IMR-90 (cell line): ENCODE measurements at regions not wholly inside any gene's neighbourhood (a gene's known extent, or its start where the extent isn't known, plus 50 kb on each side); places are given as distances from the start of the nearest gene placed in this dataset.
"Not testable (repeated sequence)": the region's sequence is repeated elsewhere in the genome, so short reads cannot be mapped to it uniquely, and the experiment has no call there.

Experiments used
- ATAC-seq: fragments of 200-7000 bp; cut with Tn5 transposase; 2 replicates; pipeline ENCODE4 v1.9.1; 2020; ENCODE audit warnings: low read depth, mild to moderate bottlenecking, moderate library complexity
- BruUV-seq: library from RNA; stranded (reverse); fragments of 400-500 nt; replicated peaks from 2 replicates; lab custom pipeline; 2021; lab: Mats Ljungman, UMichigan
- CTCF ChIA-PET: fragments of 300-600 bp; formaldehyde crosslinking; extraction: SDS; loops from one replicate; lab custom pipeline; 2021; ENCODE audit warnings: antibody characterized with exemption; lab: Yijun Ruan, JAX
- POLR2A ChIA-PET: fragments of 300-600 bp; sonication (Branson Sonifier 250); formaldehyde crosslinking; loops from one replicate; lab custom pipeline; 2022; ENCODE audit warnings: antibody characterized with exemption; ENCODE audit not compliant: unreplicated experiment; lab: Charles Lee
- DNase-seq: peaks from one replicate; pipeline ENCODE4 v3.0.0; 2013
- H2AFZ ChIP-seq: replicated peaks from 2 replicates; pipeline ENCODE3; 2013; ENCODE audit warnings: low read length, mild to moderate bottlenecking; ENCODE audit not compliant: poor library complexity
- H2AK5ac ChIP-seq: 2 replicates; pipeline ENCODE4 v1.6.1; 2013; ENCODE audit warnings: low read depth, low read length, inconsistent platforms
- H2AK9ac ChIP-seq: replicated peaks from 2 replicates; pipeline ENCODE3; 2013; ENCODE audit warnings: mild to moderate bottlenecking, low read depth, low read length, moderate library complexity; ENCODE audit not compliant: poor library complexity
- H2BK120ac ChIP-seq: 2 replicates; pipeline ENCODE4 v1.6.1; 2013; ENCODE audit warnings: low read depth, low read length, inconsistent platforms
- H2BK15ac ChIP-seq: 3 replicates; pipeline ENCODE4 v1.6.1; 2013; ENCODE audit warnings: low read depth, low read length, inconsistent platforms
- H2BK20ac ChIP-seq: 2 replicates; pipeline ENCODE4 v1.6.1; 2013; ENCODE audit warnings: low read depth, mild to moderate bottlenecking, inconsistent platforms, low read length, moderate library complexity
- H2BK5ac ChIP-seq: 2 replicates; pipeline ENCODE4 v1.6.1; 2013; ENCODE audit warnings: mild to moderate bottlenecking, low read depth, low read length, inconsistent platforms; ENCODE audit not compliant: poor library complexity, severe bottlenecking
- H3K14ac ChIP-seq: replicated peaks from 2 replicates; pipeline ENCODE4 v1.6.1; 2013; ENCODE audit warnings: low read depth, low read length, inconsistent platforms
- H3K18ac ChIP-seq: 2 replicates; pipeline ENCODE4 v1.6.1; 2013; ENCODE audit warnings: low read depth, low read length, control low read depth
- H3K23ac ChIP-seq: 2 replicates; pipeline ENCODE4 v1.6.1; 2013; ENCODE audit warnings: low read depth, low read length, inconsistent platforms
- H3K27ac ChIP-seq: 2 replicates; pipeline ENCODE4 v1.5.1; 2013; ENCODE audit warnings: mild to moderate bottlenecking, control low read depth, low read length; ENCODE audit not compliant: insufficient read depth
- H3K27me3 ChIP-seq: 2 replicates; pipeline ENCODE4 v1.6.1; 2013; ENCODE audit warnings: low read length; ENCODE audit not compliant: control insufficient read depth, insufficient read depth
- H3K36me3 ChIP-seq: 2 replicates; pipeline ENCODE4 v1.6.1; 2013; ENCODE audit warnings: low read length, mixed read lengths; ENCODE audit not compliant: control insufficient read depth, insufficient read depth
- H3K4ac ChIP-seq: 2 replicates; pipeline ENCODE4 v1.6.1; 2013; ENCODE audit warnings: low read depth, low read length, inconsistent platforms
- H3K4me1 ChIP-seq: 2 replicates; pipeline ENCODE4 v1.6.1; 2013; ENCODE audit warnings: low read length, mixed read lengths; ENCODE audit not compliant: control insufficient read depth, insufficient read depth
- H3K4me2 ChIP-seq: 2 replicates; pipeline ENCODE4 v1.6.1; 2013; ENCODE audit warnings: low read depth, mild to moderate bottlenecking, control low read depth, low read length, moderate library complexity
- H3K4me3 ChIP-seq: 2 replicates; pipeline ENCODE4 v1.5.1; 2013; ENCODE audit warnings: low read depth, mild to moderate bottlenecking, control low read depth, low read length, moderate library complexity; ENCODE audit not compliant: insufficient read depth
- H3K56ac ChIP-seq: 2 replicates; pipeline ENCODE4 v1.6.1; 2013; ENCODE audit warnings: low read length, inconsistent platforms; ENCODE audit not compliant: insufficient read depth; ENCODE audit errors: extremely low read depth
- H3K79me1 ChIP-seq, 2 experiments: 2 replicates each; pipeline ENCODE4 v1.6.1; 2013; ENCODE audit warnings: low read length in 2 of 2, inconsistent platforms in 1 of 2, low read depth in 1 of 2
- H3K9ac ChIP-seq: 2 replicates; pipeline ENCODE4 v1.6.1; 2013; ENCODE audit warnings: low read depth, low read length, control low read depth
- H3K9me1 ChIP-seq: 2 replicates; pipeline ENCODE4 v1.6.1; 2013; ENCODE audit warnings: low read length, inconsistent platforms; ENCODE audit not compliant: insufficient read depth
- H3K9me3 ChIP-seq: 2 replicates; pipeline ENCODE4 v1.6.1; 2013; ENCODE audit warnings: low read length; ENCODE audit not compliant: control insufficient read depth, insufficient read depth
- H4K20me1 ChIP-seq: 2 replicates; pipeline ENCODE4 v1.6.1; 2013; ENCODE audit warnings: low read length, inconsistent platforms; ENCODE audit not compliant: insufficient read depth
- H4K5ac ChIP-seq: 2 replicates; pipeline ENCODE4 v1.6.1; 2013; ENCODE audit warnings: mild to moderate bottlenecking, low read depth, low read length, control low read depth
- H4K8ac ChIP-seq, 2 experiments: 2 replicates each; pipeline ENCODE4 v1.6.1; 2013; ENCODE audit warnings: low read depth in 2 of 2, low read length in 2 of 2, control low read depth in 1 of 2, inconsistent platforms in 1 of 2
- H4K91ac ChIP-seq: 2 replicates; pipeline ENCODE4 v1.6.1; 2013; ENCODE audit warnings: low read depth, low read length, inconsistent platforms; ENCODE audit not compliant: insufficient read depth
- BHLHE40 ChIP-seq: fragments of 150-350 bp; IDR thresholded peaks from 2 replicates; pipeline ENCODE4 v1.6.1; 2016; ENCODE audit warnings: mild to moderate bottlenecking, low read depth, low read length
- CEBPB ChIP-seq: IDR thresholded peaks from 2 replicates; pipeline ENCODE4 v1.6.1; 2012; ENCODE audit warnings: low read depth, low read length, improper control_type of control experiment
- CHD1 ChIP-seq: IDR thresholded peaks from 2 replicates; pipeline ENCODE4 v1.6.1; 2012; ENCODE audit warnings: low read depth, low read length, improper control_type of control experiment
- FOS ChIP-seq: fragments of 150-350 bp; IDR thresholded peaks from 2 replicates; pipeline ENCODE4 v1.6.1; 2016; ENCODE audit warnings: low read depth, low read length
- POLR2A ChIP-seq: IDR thresholded peaks from 2 replicates; pipeline ENCODE4 v1.6.1; 2012; ENCODE audit warnings: mild to moderate bottlenecking, low read depth, low read length
- SMC3 ChIP-seq: fragments of 150-350 bp; IDR thresholded peaks from 2 replicates; pipeline ENCODE4 v1.6.1; 2016; ENCODE audit warnings: low read depth, mild to moderate bottlenecking, antibody characterized with exemption, low read length, moderate library complexity
- WGBS, 2 experiments: methylation state at CpG; one replicate each; pipeline versions ENCODE4 v1.1.5 to v1.1.7; 2013; ENCODE audit warnings: missing lambda C conversion rate in 2 of 2; ENCODE audit not compliant: insufficient read length in 1 of 2; ENCODE audit errors: extremely low coverage in 2 of 2; 5-methylcytosine and 5-hydroxymethylcytosine counted together
- dilution Hi-C: fragments of 300-500 bp; cut with HindIII; formaldehyde crosslinking; loops from one replicate; pipeline ENCODE4 v1.14.3; 2018; ENCODE audit warnings: low sequenced_read_pairs; ENCODE audit not compliant: unreplicated experiment
- in situ Hi-C: fragments of 300-500 bp; cut with MboI; formaldehyde crosslinking; loops from 3 replicates; pipeline ENCODE4 v1.14.3; 2019; ENCODE audit warnings: low sequenced_read_pairs, inconsistent platforms, mixed read lengths
- intact Hi-C: fragments of 100-400 bp; cut with micrococcal nuclease; formaldehyde crosslinking; loops from 2 replicates; pipeline ENCODE4 v1.10.0; 2022

- Histone ChIP-seq H4K8ac (no peak overlapping the region), H3K4me1 (0 out of 2 replicates have a peak, but pooled peaks cover 2% of the 10 kb centered on the region), H2AK5ac (peak overlapping the region; percentile 46; the same call in 1 of the 2 replicates), H2BK5ac (peak overlapping the region; percentile 39), H2BK15ac (no peak overlapping the region), H3K4me2 (no peak overlapping the region), H3K4me3 (no peak overlapping the region), H3K23ac (no peak overlapping the region), H4K91ac (no peak overlapping the region), H3K14ac (no peak overlapping the region), H2BK20ac (no peak overlapping the region), H3K36me3 (no peaks in the 10 kb centered on the region), H4K20me1 (no peaks in the 10 kb centered on the region), H3K79me1 (no peaks in the 10 kb centered on the region), H4K5ac (no peak overlapping the region), H2AK9ac (no peak overlapping the region), H3K9me3 (peaks cover 4% of the 10 kb centered on the region; the same call in 1 of the 2 replicates), H3K27ac (no peak overlapping the region), H3K18ac (no peak overlapping the region; the same call in 1 of the 2 replicates), H3K4ac (no peak overlapping the region), H3K9me1 (peaks cover 6% of the 10 kb centered on the region), H3K56ac (no peak overlapping the region), H3K27me3 (no peaks in the 10 kb centered on the region), H2BK120ac (no peak overlapping the region), H2AFZ (no peak overlapping the region), H3K9ac (no peak overlapping the region)
- dilution Hi-C loops = no loop called here
- peak; percentile 74 for DNase-seq
- ATAC-seq = peak; percentile 73
- ChIA-PET POLR2A (no interaction called here), CTCF (no interaction called here)
- TF ChIP-seq SMC3 (no peak), FOS (peak; percentile 56; the same call in 1 of the 2 replicates), CEBPB (no peak), POLR2A (no peak), BHLHE40 (no peak), CHD1 (no peak)
- intact Hi-C loops = no loop called here
- no TSS peak for BruUV-seq
- in situ Hi-C loops = no loop called here
Observed at GRCh38 chr7:80294346-80294745, 159.7 kb downstream of the GNAI1 start.

DNA sequence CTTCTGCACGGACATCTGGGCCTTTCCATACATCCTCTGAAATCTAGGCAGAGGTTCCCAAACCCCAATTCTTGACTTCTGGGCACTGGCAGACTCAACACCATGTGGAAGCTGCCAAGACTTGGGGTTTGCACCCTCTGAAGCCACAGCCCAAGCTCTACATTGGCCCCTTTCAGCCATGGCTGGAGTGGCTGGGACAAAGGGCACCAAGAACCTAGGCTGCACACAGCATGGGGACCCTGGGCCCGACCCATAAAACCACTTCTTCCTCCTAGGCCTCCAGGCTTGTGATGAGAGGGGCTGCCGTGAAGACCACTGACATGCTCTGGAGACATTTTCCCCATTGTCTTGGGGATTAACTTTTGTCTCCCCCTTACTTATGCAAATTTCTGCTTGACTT, 158.0 kb downstream of the GNAI1 start:
- H4K8ac ChIP-seq, H4K20me1 ChIP-seq, H3K4me2 ChIP-seq, BruUV-seq, H3K4ac ChIP-seq, H4K91ac ChIP-seq, H2AK9ac ChIP-seq, H3K9me3 ChIP-seq, POLR2A ChIA-PET, DNase-seq, H2BK15ac ChIP-seq, H2BK5ac ChIP-seq, CTCF ChIA-PET, H2AFZ ChIP-seq, H3K36me3 ChIP-seq, H3K79me1 ChIP-seq, H3K4me3 ChIP-seq, H3K18ac ChIP-seq, H3K4me1 ChIP-seq, H3K9me1 ChIP-seq, H3K56ac ChIP-seq, H3K14ac ChIP-seq, in situ Hi-C loops, H4K5ac ChIP-seq, H2BK120ac ChIP-seq, H3K27ac ChIP-seq, dilution Hi-C loops, H3K27me3 ChIP-seq, H2AK5ac ChIP-seq, ATAC-seq, H3K9ac ChIP-seq, H3K23ac ChIP-seq, intact Hi-C loops, H2BK20ac ChIP-seq: not testable (repeated sequence)
- 60% methylated on average over 1 of the region's 3 CpGs; no CpG with 5 or more reads in 1 of the 2 experiments for WGBS, 2 experiments
